ENCODE measurements at regions not wholly inside any gene's neighbourhood (a gene's known extent, or its start where the extent isn't known, plus 50 kb on each side); places are given as distances from the start of the nearest gene placed in this dataset.

DNA sequence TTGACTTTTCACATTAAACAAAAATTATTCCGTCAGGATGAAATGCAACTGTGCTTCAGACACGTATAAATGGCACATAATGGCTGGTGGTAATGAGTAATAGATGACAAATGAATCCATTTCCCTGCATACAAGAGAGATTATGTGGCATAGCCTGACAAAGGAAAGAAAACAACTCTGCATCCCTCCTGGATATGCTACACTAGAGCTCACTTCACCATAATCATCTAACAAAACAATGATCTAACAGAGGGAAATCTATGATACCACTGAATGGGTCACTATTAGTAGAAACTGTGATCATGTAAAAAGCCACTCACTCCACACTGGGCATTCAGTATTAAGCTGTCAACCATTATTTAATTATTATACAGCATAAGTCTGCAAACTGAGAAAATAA is 1498.4 kb downstream of the EFNB2 start:
- no peaks in the 10 kb centered on the region for H3K36me3 ChIP-seq
- H3K27me3 ChIP-seq: no peaks in the 10 kb centered on the region
- TF ChIP-seq, protein P1, sequence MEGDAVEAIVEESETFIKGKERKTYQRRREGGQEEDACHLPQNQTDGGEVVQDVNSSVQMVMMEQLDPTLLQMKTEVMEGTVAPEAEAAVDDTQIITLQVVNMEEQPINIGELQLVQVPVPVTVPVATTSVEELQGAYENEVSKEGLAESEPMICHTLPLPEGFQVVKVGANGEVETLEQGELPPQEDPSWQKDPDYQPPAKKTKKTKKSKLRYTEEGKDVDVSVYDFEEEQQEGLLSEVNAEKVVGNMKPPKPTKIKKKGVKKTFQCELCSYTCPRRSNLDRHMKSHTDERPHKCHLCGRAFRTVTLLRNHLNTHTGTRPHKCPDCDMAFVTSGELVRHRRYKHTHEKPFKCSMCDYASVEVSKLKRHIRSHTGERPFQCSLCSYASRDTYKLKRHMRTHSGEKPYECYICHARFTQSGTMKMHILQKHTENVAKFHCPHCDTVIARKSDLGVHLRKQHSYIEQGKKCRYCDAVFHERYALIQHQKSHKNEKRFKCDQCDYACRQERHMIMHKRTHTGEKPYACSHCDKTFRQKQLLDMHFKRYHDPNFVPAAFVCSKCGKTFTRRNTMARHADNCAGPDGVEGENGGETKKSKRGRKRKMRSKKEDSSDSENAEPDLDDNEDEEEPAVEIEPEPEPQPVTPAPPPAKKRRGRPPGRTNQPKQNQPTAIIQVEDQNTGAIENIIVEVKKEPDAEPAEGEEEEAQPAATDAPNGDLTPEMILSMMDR (IDR thresholded peaks at IDR 0.05): no peak
- DNase-seq: no peak
- H3K4me1 ChIP-seq: no peaks in the 10 kb centered on the region
- intact Hi-C loops (cut with DNase I; ENCODE audit: low total_unique reads): no loop called here
- H3K27ac ChIP-seq: no peak overlapping the region
- H3K9me3 ChIP-seq: no peaks in the 10 kb centered on the region
- no peak overlapping the region for H3K4me3 ChIP-seq

DNA sequence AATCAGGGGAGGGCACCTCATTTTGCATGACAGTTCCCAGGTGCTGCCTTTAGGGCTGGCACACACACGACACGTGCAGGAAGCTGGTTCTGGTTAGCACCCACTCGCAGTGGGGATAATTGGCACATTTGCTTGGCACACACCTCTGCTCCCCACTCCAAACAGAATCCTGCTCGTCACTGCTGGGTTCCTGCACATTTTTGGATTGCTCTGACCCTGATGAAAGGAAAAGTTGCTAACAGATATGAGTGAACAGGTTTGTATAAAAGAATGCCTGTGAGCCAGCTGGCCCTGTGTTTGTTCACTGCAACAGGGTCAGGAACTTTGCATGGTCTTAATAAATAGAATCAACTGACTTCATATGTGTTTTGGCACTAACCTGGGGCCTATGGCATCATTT is 1500.4 kb downstream of the EFNB2 start:
- no peaks in the 10 kb centered on the region for H3K4me1 ChIP-seq
- no peak for DNase-seq
- intact Hi-C loops (cut with DNase I; ENCODE audit: low total_unique reads): no loop called here

GRCh38 chr13:105033999-105034398 is 1501.5 kb downstream of the EFNB2 start:
- no peaks in the 10 kb centered on the region for H3K9me3 ChIP-seq
- no peaks in the 10 kb centered on the region for H3K27me3 ChIP-seq
- no peaks in the 10 kb centered on the region for H3K4me1 ChIP-seq
- intact Hi-C loops (cut with DNase I; ENCODE audit: low total_unique reads): no loop called here
- H3K27ac ChIP-seq: no peak overlapping the region
- no peak overlapping the region for H3K4me3 ChIP-seq
- no peak for DNase-seq
- TF ChIP-seq, protein P1 (IDR thresholded peaks at IDR 0.05): no peak
- H3K36me3 ChIP-seq: no peaks in the 10 kb centered on the region

More for the DNA sequence above, 1500.4 kb downstream of the EFNB2 start:
- H3K9me3 ChIP-seq: no peaks in the 10 kb centered on the region
- H3K36me3 ChIP-seq: no peaks in the 10 kb centered on the region
- H3K4me3 ChIP-seq: no peak overlapping the region
- no peaks in the 10 kb centered on the region for H3K27me3 ChIP-seq
- H3K27ac ChIP-seq: no peak overlapping the region
- TF ChIP-seq, protein P1 (IDR thresholded peaks at IDR 0.05): no peak

DNA sequence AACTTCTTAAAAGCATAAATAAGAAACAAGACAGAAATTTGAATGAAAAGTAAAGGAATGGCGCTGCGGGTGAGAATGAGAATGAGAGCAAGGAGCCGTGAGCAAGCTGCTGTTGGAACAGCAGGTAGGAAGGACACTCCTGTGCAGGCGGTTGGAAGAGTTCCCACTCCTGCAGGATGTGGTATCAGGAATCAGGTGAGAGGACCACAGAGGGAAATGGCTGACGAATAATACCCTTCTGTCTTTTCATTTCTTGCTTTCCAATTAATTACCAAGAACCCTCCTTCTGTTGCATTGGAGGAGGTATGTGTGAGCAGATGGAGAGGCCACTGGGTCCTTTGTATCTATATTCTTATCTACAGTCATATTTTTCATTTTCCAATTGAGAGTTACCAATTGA is 1504.2 kb downstream of the EFNB2 start:
- no peaks in the 10 kb centered on the region for H3K36me3 ChIP-seq
- no peak for DNase-seq
- intact Hi-C loops (cut with DNase I; ENCODE audit: low total_unique reads): no loop called here
- no peak overlapping the region for H3K27ac ChIP-seq
- no peak overlapping the region for H3K4me3 ChIP-seq
- TF ChIP-seq, protein P1 (IDR thresholded peaks at IDR 0.05): no peak
- H3K27me3 ChIP-seq: no peaks in the 10 kb centered on the region
- no peaks in the 10 kb centered on the region for H3K4me1 ChIP-seq
- no peaks in the 10 kb centered on the region for H3K9me3 ChIP-seq

- no peak for DNase-seq
- Histone ChIP-seq H3K36me3 (no peaks in the 10 kb centered on the region), H3K9me3 (no peaks in the 10 kb centered on the region), H3K27me3 (no peaks in the 10 kb centered on the region), H3K4me1 (no peaks in the 10 kb centered on the region), H3K4me3 (no peak overlapping the region), H3K27ac (no peak overlapping the region)
- intact Hi-C loops (cut with DNase I; ENCODE audit: low total_unique reads): no loop called here
- TF ChIP-seq, protein P1 (IDR thresholded peaks at IDR 0.05): no peak
Observed at GRCh38 chr13:105030851-105031250, 1504.6 kb downstream of the EFNB2 start.

GRCh38 chr13:105019073-105019472 is 1516.4 kb downstream of the EFNB2 start:
- Histone ChIP-seq H3K36me3 (no peaks in the 10 kb centered on the region), H3K27ac (no peak overlapping the region), H3K27me3 (no peaks in the 10 kb centered on the region), H3K4me1 (no peaks in the 10 kb centered on the region), H3K4me3 (no peak overlapping the region), H3K9me3 (no peaks in the 10 kb centered on the region)
- no peak for DNase-seq
- TF ChIP-seq, protein P1 (IDR thresholded peaks at IDR 0.05): no peak
- intact Hi-C loops (cut with DNase I; ENCODE audit: low total_unique reads): no loop called here
